HepG2 (cell line): ENCODE measurements at regions not wholly inside any gene's neighbourhood (a gene's known extent, or its start where the extent isn't known, plus 50 kb on each side); places are given as distances from the start of the nearest gene placed in this dataset.

Experiments used
- ATAC-seq: fragments of 200-7000 bp; cut with Tn5 transposase; 3 replicates; pipeline ENCODE4 v1.9.1; 2020; ENCODE audit warnings: mild to moderate bottlenecking, moderate library complexity
- BruUV-seq: library from RNA; stranded (reverse); fragments of 400-500 nt; replicated peaks from 2 replicates; lab custom pipeline; 2021; lab: Mats Ljungman, UMichigan
- CTCF ChIA-PET: fragments of 300-600 bp; formaldehyde crosslinking; extraction: SDS; loops from one replicate; lab custom pipeline; 2021; ENCODE audit warnings: low total read pairs, inconsistent platforms, low intra/inter-chr PET ratio; lab: Yijun Ruan, JAX
- POLR2A ChIA-PET: fragments of 350-600 bp; sonication (Branson Sonifier 250); formaldehyde crosslinking; loops from one replicate; lab custom pipeline; 2020; ENCODE audit warnings: antibody characterized with exemption, inconsistent platforms; lab: Yijun Ruan, JAX
- DNase-seq: peaks from one replicate; pipeline ENCODE4 v3.0.0-alpha.2; 2015; ENCODE audit warnings: low spot score
- FAIRE-seq: peaks from 3 replicates; lab custom pipeline; 2011; peaks lifted over from hg19 to GRCh38; lab: Jason Lieb, UNC
- H2AFZ ChIP-seq: one replicate; pipeline ENCODE4 v1.6.1; 2011; ENCODE audit warnings: low read length, inconsistent platforms
- H3K27ac ChIP-seq: fragments of 300-600 bp; 3 replicates; pipeline ENCODE4 v1.8.0; 2011; ENCODE audit warnings: mixed run types, mild to moderate bottlenecking, mixed read lengths, low read length, inconsistent platforms; ENCODE audit not compliant: insufficient read depth; ENCODE audit errors: extremely low read length
- H3K27me3 ChIP-seq, 2 experiments: fragments of 200-600 bp in 1 of 2; 2 replicates in 1 of 2; 3 replicates in 1 of 2; pipeline versions ENCODE4 v1.6.0 to v1.8.0; 2011; ENCODE audit warnings: low read length in 2 of 2, mild to moderate bottlenecking in 2 of 2, moderate library complexity in 2 of 2, inconsistent platforms in 1 of 2; ENCODE audit not compliant: insufficient read depth in 2 of 2, control insufficient read depth in 1 of 2
- H3K36me3 ChIP-seq, 2 experiments: fragments of 200-600 bp in 1 of 2; replicated peaks in 1 of 2; 2 replicates in 1 of 2; 3 replicates in 1 of 2; pipeline versions ENCODE4 v1.5.1 to v1.8.0; 2011; ENCODE audit warnings: low read length in 2 of 2, inconsistent platforms in 1 of 2; ENCODE audit not compliant: insufficient read depth in 2 of 2, control insufficient read depth in 1 of 2
- H3K4me1 ChIP-seq: 2 replicates; pipeline ENCODE4 v1.5.1; 2012; ENCODE audit warnings: low read length, inconsistent platforms; ENCODE audit not compliant: insufficient read depth
- H3K4me2 ChIP-seq: 2 replicates; pipeline ENCODE4 v1.6.0; 2011; ENCODE audit warnings: low read depth, low read length, inconsistent platforms
- H3K4me3 ChIP-seq, 3 experiments: fragments of 200-600 bp in 1 of 3; sonication (generic), shearing (Covaris generic) in 1 of 3; replicated peaks in 1 of 3; 2 replicates each; pipeline ENCODE4 v1.5.1; 2011 to 2016; ENCODE audit warnings: low read length in 3 of 3, inconsistent platforms in 2 of 3, low read depth in 2 of 3, mild to moderate bottlenecking in 2 of 3, control low read depth in 1 of 3, mixed read lengths in 1 of 3; ENCODE audit not compliant: insufficient read depth in 1 of 3
- H3K79me2 ChIP-seq: one replicate; pipeline ENCODE4 v1.6.1; 2011; ENCODE audit warnings: low read length, inconsistent platforms; ENCODE audit not compliant: insufficient read depth
- H3K9ac ChIP-seq: 2 replicates; pipeline ENCODE4 v1.6.0; 2011; ENCODE audit warnings: mild to moderate bottlenecking, low read depth, low read length, inconsistent platforms; ENCODE audit not compliant: insufficient read depth
- H3K9me3 ChIP-seq: 2 replicates; pipeline ENCODE4 v1.5.1; 2012; ENCODE audit warnings: mild to moderate bottlenecking, low read length
- H4K20me1 ChIP-seq: 2 replicates; pipeline ENCODE4 v1.6.0; 2011; ENCODE audit warnings: inconsistent platforms, mild to moderate bottlenecking, low read length, moderate library complexity; ENCODE audit not compliant: insufficient read depth
- AKAP8 ChIP-seq: sonication (generic); formaldehyde crosslinking; IDR thresholded peaks from 2 replicates; pipeline ENCODE4 v1.5.1; 2020; ENCODE audit warnings: mild to moderate bottlenecking, missing genetic modification reagents
- EHMT2 ChIP-seq: fragments of 200-600 bp; sonication (generic); IDR thresholded peaks from 2 replicates; pipeline ENCODE4 v1.7.0; 2017; ENCODE audit warnings: antibody characterized with exemption, low read depth, low read length, borderline replicate concordance
- GTF3A ChIP-seq: sonication (generic); formaldehyde crosslinking; conservative IDR thresholded peaks from 2 replicates; pipeline ENCODE4 v1.4.0; 2020; ENCODE audit warnings: mild to moderate bottlenecking, missing genetic modification reagents
- HBP1 ChIP-seq: IDR thresholded peaks from 2 replicates; pipeline ENCODE4 v1.6.1; 2016; ENCODE audit warnings: low read depth, control low read depth
- HDAC2 ChIP-seq: sonication (generic); formaldehyde crosslinking; IDR thresholded peaks from 2 replicates; pipeline ENCODE4 v1.4.0; 2020; ENCODE audit warnings: missing genetic modification reagents
- JDP2 ChIP-seq: sonication (generic); formaldehyde crosslinking; IDR thresholded peaks from 2 replicates; pipeline ENCODE4 v1.8.1; 2022; ENCODE audit warnings: missing genetic modification reagents, borderline replicate concordance
- KDM5B ChIP-seq: sonication (generic); formaldehyde crosslinking; IDR thresholded peaks from 2 replicates; pipeline ENCODE4 v1.4.0; 2020; ENCODE audit warnings: missing genetic modification reagents, mild to moderate bottlenecking, borderline replicate concordance
- KLF13 ChIP-seq: sonication (generic); formaldehyde crosslinking; IDR thresholded peaks from 2 replicates; pipeline ENCODE4 v1.4.0; 2020; ENCODE audit warnings: mild to moderate bottlenecking, missing genetic modification reagents
- MYNN ChIP-seq: sonication (generic); formaldehyde crosslinking; IDR thresholded peaks from 2 replicates; pipeline ENCODE4 v1.4.0; 2020; ENCODE audit warnings: mild to moderate bottlenecking, low read depth, missing genetic modification reagents
- PAXIP1 ChIP-seq: sonication (generic); formaldehyde crosslinking; conservative IDR thresholded peaks from 2 replicates; pipeline ENCODE4 v1.4.0; 2020; ENCODE audit warnings: mild to moderate bottlenecking, missing genetic modification reagents, moderate library complexity
- RELA ChIP-seq: sonication (generic); formaldehyde crosslinking; IDR thresholded peaks from 2 replicates; pipeline ENCODE4 v1.4.0; 2020; ENCODE audit warnings: missing genetic modification reagents
- RFXANK ChIP-seq: IDR thresholded peaks from 2 replicates; pipeline ENCODE4 v1.6.1; 2016
- SALL1 ChIP-seq: sonication (generic); formaldehyde crosslinking; IDR thresholded peaks from 2 replicates; pipeline ENCODE4 v1.8.0; 2022; ENCODE audit warnings: mild to moderate bottlenecking, missing genetic modification reagents
- TRIM22 ChIP-seq: fragments of 450-650 bp; IDR thresholded peaks from 2 replicates; pipeline ENCODE4 v1.6.1; 2017
- ZGPAT ChIP-seq: IDR thresholded peaks from 2 replicates; pipeline ENCODE4 v1.6.1; 2016; ENCODE audit warnings: mild to moderate bottlenecking
- ZNF451 ChIP-seq: sonication (generic); formaldehyde crosslinking; IDR thresholded peaks from 2 replicates; pipeline ENCODE4 v1.5.0; 2020; ENCODE audit warnings: mild to moderate bottlenecking, missing genetic modification reagents
- ZNF547 ChIP-seq: sonication (generic); formaldehyde crosslinking; IDR thresholded peaks from 2 replicates; pipeline ENCODE4 v1.5.1; 2020; ENCODE audit warnings: mild to moderate bottlenecking, missing genetic modification reagents
- ZNF576 ChIP-seq: sonication (generic); formaldehyde crosslinking; IDR thresholded peaks from 2 replicates; pipeline ENCODE4 v1.4.0; 2020; ENCODE audit warnings: mild to moderate bottlenecking, missing genetic modification reagents
- WGBS: methylation state at CpG from one replicate; pipeline ENCODE4 v1.1.6; 2017; ENCODE audit warnings: low lambda C conversion rate; 5-methylcytosine and 5-hydroxymethylcytosine counted together
- in situ Hi-C: cut with HindIII; loops from 2 replicates; pipeline ENCODE4 v1.10.0; 2017; ENCODE audit warnings: low pct_unique_long_range_greater_than_20kb; ENCODE audit not compliant: extremely low pct_ligation_motif_present
- intact Hi-C: fragments of 100-400 bp; cut with micrococcal nuclease; formaldehyde crosslinking; loops from one replicate; pipeline ENCODE4 v1.10.0; 2022; ENCODE audit not compliant: unreplicated experiment

- TF ChIP-seq ZGPAT (CRISPR knock-in tag), result no peak
Observed at GRCh38 chr22:42202669-42203068, 67.8 kb downstream of the TCF20 start (continued).

- no peak for ATAC-seq
- ChIA-PET CTCF (no interaction called here), POLR2A (no interaction called here)
- H3K36me3 ChIP-seq, result peaks cover 3 to 33% of the 10 kb centered on the region in 2 experiments; a peak in 4 of 5 replicates
- no peaks in the 10 kb centered on the region for H3K4me1 ChIP-seq
- H3K27me3 ChIP-seq, result no peaks in the 10 kb centered on the region
- no peak overlapping the region for H3K9ac ChIP-seq
- no peaks in the 10 kb centered on the region for H3K9me3 ChIP-seq
- H3K4me3 ChIP-seq, result no peak overlapping the region
- no peak overlapping the region for H2AFZ ChIP-seq
- DNase-seq, result no peak
- H3K4me2 ChIP-seq, result no peak overlapping the region
- WGBS, result 100% methylated on average over 1 of the region's 1 CpG
- no TSS peak for BruUV-seq
- H4K20me1 ChIP-seq, result peaks cover 13% of the 10 kb centered on the region; the same call in 1 of the 2 replicates
- intact Hi-C loops, result no loop called here
- in situ Hi-C loops, result no loop called here
- H3K27ac ChIP-seq, result no peak overlapping the region
- H3K79me2 ChIP-seq, result peaks cover 47% of the 10 kb centered on the region
- FAIRE-seq, result no peak
- TF ChIP-seq SALL1 (CRISPR knock-in tag), result no peak
- no peak for TF ChIP-seq JDP2 (CRISPR knock-in tag)
- no peak for TF ChIP-seq RELA (CRISPR knock-in tag)
- no peak for TF ChIP-seq ZNF547
- no peak for TF ChIP-seq PAXIP1 (CRISPR knock-in tag)
- TF ChIP-seq KDM5B (CRISPR knock-in tag), result no peak
- no peak for TF ChIP-seq KLF13 (CRISPR knock-in tag)
- no peak for TF ChIP-seq HDAC2 (CRISPR knock-in tag)
- TF ChIP-seq TRIM22, result no peak
- TF ChIP-seq ZNF451 (CRISPR knock-in tag), result no peak
- no peak for TF ChIP-seq ZNF576 (CRISPR knock-in tag)
- TF ChIP-seq EHMT2, result no peak
- no peak for TF ChIP-seq HBP1
- no peak for TF ChIP-seq GTF3A (CRISPR knock-in tag)
- TF ChIP-seq RFXANK, result no peak
- TF ChIP-seq AKAP8 (CRISPR knock-in tag), result no peak
- no peak for TF ChIP-seq MYNN (CRISPR knock-in tag)
Observed at GRCh38 chr22:42202048-42202447, 68.4 kb downstream of the TCF20 start.
